ENCODE measurements at regions not wholly inside any gene's neighbourhood (a gene's known extent, or its start where the extent isn't known, plus 50 kb on each side); places are given as distances from the start of the nearest gene placed in this dataset.
A peak's percentile ranks its signal among the peaks of the same experiment; 100 is the strongest.

DNA sequence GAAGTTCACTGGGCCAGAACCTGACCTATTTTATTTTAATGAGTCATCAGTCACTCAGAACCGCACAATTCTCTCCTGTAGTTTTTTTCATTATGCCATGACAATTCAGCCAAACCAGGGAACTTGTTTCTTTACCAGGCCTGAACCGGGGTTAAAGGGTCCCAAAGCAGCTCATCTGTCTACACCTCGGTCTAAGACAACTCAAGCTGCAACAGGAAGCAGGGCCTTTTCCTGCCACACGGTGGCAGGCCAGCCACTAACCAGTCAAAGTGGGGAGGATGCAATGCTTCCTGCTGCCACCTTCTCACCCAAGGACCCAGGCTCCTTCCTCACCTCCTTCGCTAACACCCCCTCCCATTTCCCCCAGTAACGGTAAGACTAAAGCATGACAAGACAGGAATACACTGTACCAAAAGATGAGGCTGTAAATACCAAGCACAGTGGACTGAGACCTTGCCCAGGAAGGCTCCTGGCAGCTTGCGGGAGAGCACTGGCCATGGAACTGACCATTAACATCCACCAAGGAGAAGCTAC lies 56.7 kb upstream of the ACKR3 start:
- TF ChIP-seq, protein P1, sequence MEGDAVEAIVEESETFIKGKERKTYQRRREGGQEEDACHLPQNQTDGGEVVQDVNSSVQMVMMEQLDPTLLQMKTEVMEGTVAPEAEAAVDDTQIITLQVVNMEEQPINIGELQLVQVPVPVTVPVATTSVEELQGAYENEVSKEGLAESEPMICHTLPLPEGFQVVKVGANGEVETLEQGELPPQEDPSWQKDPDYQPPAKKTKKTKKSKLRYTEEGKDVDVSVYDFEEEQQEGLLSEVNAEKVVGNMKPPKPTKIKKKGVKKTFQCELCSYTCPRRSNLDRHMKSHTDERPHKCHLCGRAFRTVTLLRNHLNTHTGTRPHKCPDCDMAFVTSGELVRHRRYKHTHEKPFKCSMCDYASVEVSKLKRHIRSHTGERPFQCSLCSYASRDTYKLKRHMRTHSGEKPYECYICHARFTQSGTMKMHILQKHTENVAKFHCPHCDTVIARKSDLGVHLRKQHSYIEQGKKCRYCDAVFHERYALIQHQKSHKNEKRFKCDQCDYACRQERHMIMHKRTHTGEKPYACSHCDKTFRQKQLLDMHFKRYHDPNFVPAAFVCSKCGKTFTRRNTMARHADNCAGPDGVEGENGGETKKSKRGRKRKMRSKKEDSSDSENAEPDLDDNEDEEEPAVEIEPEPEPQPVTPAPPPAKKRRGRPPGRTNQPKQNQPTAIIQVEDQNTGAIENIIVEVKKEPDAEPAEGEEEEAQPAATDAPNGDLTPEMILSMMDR (IDR thresholded peaks at IDR 0.05) = peak; percentile 78 to 92 (median 86)
- no peak for TF ChIP-seq POLR2AphosphoS5 (IDR thresholded peaks at IDR 0.05)
